ENCODE measurements at regions not wholly inside any gene's neighbourhood (a gene's known extent, or its start where the extent isn't known, plus 50 kb on each side); places are given as distances from the start of the nearest gene placed in this dataset.

DNA sequence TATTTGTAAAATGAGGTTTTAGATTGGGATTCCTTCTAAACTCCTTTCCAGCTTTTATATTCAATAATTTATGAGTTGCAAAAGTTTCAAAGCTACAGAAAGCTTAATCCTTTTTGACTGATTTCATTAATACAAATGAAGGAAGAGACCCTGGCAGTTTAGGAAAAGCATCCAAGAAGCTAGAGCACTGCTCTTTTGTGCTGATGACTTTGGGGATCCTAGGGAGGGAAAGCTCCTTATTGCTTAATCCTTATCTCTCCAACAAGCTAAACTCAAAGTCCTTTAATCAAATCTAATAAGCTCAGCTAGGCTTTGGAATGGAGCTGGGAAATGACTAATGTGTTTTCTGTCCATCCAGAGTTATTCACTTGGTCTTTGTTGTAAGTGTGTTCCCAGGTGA is 285.4 kb downstream of the ACTR3B start:
- in situ Hi-C loops (cut with HindIII; ENCODE audit: low pct_unique_long_range_greater_than_20kb, low sequenced_read_pairs) = no loop called here

DNA sequence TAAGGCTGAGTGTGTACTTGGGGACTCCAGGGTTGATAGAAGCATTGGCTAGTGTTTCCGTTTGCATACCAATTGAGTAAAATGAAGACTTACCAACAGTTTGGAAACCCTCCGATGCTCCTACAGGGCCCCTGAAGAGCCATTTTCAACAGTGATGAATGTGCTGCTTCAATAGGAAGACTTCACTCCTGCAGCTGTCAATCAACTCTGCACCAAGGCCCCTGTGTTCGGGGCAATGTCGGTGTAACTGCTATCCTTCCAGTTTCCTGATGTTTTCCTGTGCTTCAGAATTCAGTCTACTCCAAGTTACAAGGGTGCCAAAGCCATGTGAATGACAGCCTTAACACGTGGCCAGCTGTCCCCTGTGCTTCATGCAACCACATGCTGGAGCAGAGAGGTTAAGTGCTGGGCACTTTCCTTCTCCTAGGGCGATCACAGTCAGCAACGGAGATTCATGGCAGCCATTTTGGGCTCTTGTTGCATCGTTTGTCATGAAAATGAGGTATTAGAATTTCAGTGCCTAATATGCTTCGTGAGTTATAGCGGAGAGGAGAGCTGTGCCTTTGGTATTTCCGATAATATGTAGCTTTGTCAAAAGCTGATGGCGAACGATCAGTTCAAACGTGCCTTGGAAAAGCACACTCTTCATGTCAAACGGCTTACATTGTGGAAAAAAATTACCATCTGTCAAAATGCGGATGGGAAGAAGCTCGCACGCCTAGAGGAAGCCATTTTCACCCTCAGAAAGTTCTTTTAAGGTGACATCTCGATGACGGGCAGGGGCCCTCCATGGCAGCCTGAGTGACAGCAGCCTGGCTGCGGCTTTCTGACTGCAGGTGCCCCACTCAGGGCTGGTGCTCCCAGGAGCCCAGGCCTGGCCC is 287.8 kb downstream of the ACTR3B start:
- Histone ChIP-seq H3K4me1 (ENCODE audit: control insufficient read depth, insufficient read depth, low read length) (no peaks in the 10 kb centered on the region), H3K27me3 (ENCODE audit: control insufficient read depth, insufficient read depth, low read length) (peaks cover 4% of the 10 kb centered on the region; the same call in 1 of the 2 replicates), H3K36me3 (ENCODE audit: control insufficient read depth, insufficient read depth, low read length) (no peaks in the 10 kb centered on the region), H3K27ac (ENCODE audit: low read length) (no peak overlapping the region), H3K4me3 (ENCODE audit: low read depth in 2 of 2, low read length in 2 of 2) (no peak overlapping the region), H3K9me3 (ENCODE audit: control insufficient read depth, insufficient read depth, low read depth, low read length) (no peaks in the 10 kb centered on the region)
- DNase-seq (ENCODE audit: low read depth, low spot score) = no peak
- POLR2A ChIA-PET = no interaction called here
- intact Hi-C loops (cut with micrococcal nuclease; ENCODE audit: unreplicated experiment) (no loop called here), in situ Hi-C loops (cut with HindIII; ENCODE audit: low pct_unique_long_range_greater_than_20kb, low sequenced_read_pairs) (no loop called here)
- BruUV-seq (replicated peaks) = no TSS peak
- CTCF ChIA-PET = no interaction called here
- no peak for TF ChIP-seq POLR2AphosphoS5 (IDR thresholded peaks at IDR 0.05; ENCODE audit: low read depth, low read length)
- no peak for TF ChIP-seq TCF7L2 (IDR thresholded peaks at IDR 0.05; ENCODE audit: low read depth, low read length)
- TF ChIP-seq, protein P1, sequence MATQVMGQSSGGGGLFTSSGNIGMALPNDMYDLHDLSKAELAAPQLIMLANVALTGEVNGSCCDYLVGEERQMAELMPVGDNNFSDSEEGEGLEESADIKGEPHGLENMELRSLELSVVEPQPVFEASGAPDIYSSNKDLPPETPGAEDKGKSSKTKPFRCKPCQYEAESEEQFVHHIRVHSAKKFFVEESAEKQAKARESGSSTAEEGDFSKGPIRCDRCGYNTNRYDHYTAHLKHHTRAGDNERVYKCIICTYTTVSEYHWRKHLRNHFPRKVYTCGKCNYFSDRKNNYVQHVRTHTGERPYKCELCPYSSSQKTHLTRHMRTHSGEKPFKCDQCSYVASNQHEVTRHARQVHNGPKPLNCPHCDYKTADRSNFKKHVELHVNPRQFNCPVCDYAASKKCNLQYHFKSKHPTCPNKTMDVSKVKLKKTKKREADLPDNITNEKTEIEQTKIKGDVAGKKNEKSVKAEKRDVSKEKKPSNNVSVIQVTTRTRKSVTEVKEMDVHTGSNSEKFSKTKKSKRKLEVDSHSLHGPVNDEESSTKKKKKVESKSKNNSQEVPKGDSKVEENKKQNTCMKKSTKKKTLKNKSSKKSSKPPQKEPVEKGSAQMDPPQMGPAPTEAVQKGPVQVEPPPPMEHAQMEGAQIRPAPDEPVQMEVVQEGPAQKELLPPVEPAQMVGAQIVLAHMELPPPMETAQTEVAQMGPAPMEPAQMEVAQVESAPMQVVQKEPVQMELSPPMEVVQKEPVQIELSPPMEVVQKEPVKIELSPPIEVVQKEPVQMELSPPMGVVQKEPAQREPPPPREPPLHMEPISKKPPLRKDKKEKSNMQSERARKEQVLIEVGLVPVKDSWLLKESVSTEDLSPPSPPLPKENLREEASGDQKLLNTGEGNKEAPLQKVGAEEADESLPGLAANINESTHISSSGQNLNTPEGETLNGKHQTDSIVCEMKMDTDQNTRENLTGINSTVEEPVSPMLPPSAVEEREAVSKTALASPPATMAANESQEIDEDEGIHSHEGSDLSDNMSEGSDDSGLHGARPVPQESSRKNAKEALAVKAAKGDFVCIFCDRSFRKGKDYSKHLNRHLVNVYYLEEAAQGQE (IDR thresholded peaks at IDR 0.05; ENCODE audit: insufficient read depth in 1 of 2, low read depth in 2 of 2, low read length in 1 of 2) = no peak
- ATAC-seq = no peak

More for the DNA sequence above, 285.4 kb downstream of the ACTR3B start:
- Histone ChIP-seq H3K4me1 (ENCODE audit: control insufficient read depth, insufficient read depth, low read length) (no peaks in the 10 kb centered on the region), H3K9me3 (ENCODE audit: control insufficient read depth, insufficient read depth, low read depth, low read length) (no peaks in the 10 kb centered on the region), H3K36me3 (ENCODE audit: control insufficient read depth, insufficient read depth, low read length) (no peaks in the 10 kb centered on the region), H3K27ac (ENCODE audit: low read length) (no peak overlapping the region), H3K27me3 (ENCODE audit: control insufficient read depth, insufficient read depth, low read length) (no peaks in the 10 kb centered on the region), H3K4me3 (ENCODE audit: low read depth in 2 of 2, low read length in 2 of 2) (no peak overlapping the region)
- no peak for TF ChIP-seq SIN3A (IDR thresholded peaks at IDR 0.05; ENCODE audit: borderline replicate concordance, insufficient read depth, low read depth, low read length)
- DNase-seq (ENCODE audit: low read depth, low spot score) = no peak
- no peak for ATAC-seq
- intact Hi-C loops (cut with micrococcal nuclease; ENCODE audit: unreplicated experiment) = no loop called here
- ChIA-PET POLR2A (no interaction called here), CTCF (no interaction called here)
- no TSS peak for BruUV-seq (replicated peaks)

DNA sequence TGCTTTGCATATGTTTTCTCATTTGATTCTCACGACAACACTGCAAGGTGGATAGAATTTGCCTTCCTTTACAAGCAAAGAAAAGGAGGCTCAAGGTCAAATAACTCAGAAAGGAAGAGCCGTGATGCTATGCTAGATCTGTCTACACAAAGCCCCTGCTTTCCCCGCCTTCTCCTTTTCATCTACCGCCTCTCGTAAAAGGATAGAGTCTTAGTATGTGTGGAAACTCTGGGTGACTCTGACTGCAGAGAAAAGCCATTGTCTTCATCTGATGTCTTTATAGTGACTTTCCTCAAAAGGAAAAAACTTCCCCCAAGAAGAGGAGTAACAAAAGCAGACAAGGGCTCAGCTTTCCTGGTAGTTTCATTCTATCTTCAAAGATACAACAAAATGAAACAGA is 292.7 kb downstream of the ACTR3B start:
- ChIA-PET POLR2A (no interaction called here), CTCF (no interaction called here)
- Histone ChIP-seq H3K4me3 (ENCODE audit: low read depth in 2 of 2, low read length in 2 of 2) (no peak overlapping the region), H3K27ac (ENCODE audit: low read length) (no peak overlapping the region), H3K27me3 (ENCODE audit: control insufficient read depth, insufficient read depth, low read length) (peaks cover 4% of the 10 kb centered on the region; the same call in 1 of the 2 replicates), H3K36me3 (ENCODE audit: control insufficient read depth, insufficient read depth, low read length) (no peaks in the 10 kb centered on the region), H3K9me3 (ENCODE audit: control insufficient read depth, insufficient read depth, low read depth, low read length) (no peaks in the 10 kb centered on the region), H3K4me1 (ENCODE audit: control insufficient read depth, insufficient read depth, low read length) (no peaks in the 10 kb centered on the region)
- DNase-seq (ENCODE audit: low read depth, low spot score) (no peak), ATAC-seq (no peak)
- no TSS peak for BruUV-seq (replicated peaks)
- intact Hi-C loops (cut with micrococcal nuclease; ENCODE audit: unreplicated experiment) (no loop called here), in situ Hi-C loops (cut with HindIII; ENCODE audit: low pct_unique_long_range_greater_than_20kb, low sequenced_read_pairs) (no loop called here)
- TF ChIP-seq TCF7L2 (IDR thresholded peaks at IDR 0.05; ENCODE audit: low read depth, low read length) (no peak), POLR2AphosphoS5 (IDR thresholded peaks at IDR 0.05; ENCODE audit: low read depth, low read length) (no peak), SIN3A (IDR thresholded peaks at IDR 0.05; ENCODE audit: borderline replicate concordance, insufficient read depth, low read depth, low read length) (no peak)
- TF ChIP-seq, protein P2, sequence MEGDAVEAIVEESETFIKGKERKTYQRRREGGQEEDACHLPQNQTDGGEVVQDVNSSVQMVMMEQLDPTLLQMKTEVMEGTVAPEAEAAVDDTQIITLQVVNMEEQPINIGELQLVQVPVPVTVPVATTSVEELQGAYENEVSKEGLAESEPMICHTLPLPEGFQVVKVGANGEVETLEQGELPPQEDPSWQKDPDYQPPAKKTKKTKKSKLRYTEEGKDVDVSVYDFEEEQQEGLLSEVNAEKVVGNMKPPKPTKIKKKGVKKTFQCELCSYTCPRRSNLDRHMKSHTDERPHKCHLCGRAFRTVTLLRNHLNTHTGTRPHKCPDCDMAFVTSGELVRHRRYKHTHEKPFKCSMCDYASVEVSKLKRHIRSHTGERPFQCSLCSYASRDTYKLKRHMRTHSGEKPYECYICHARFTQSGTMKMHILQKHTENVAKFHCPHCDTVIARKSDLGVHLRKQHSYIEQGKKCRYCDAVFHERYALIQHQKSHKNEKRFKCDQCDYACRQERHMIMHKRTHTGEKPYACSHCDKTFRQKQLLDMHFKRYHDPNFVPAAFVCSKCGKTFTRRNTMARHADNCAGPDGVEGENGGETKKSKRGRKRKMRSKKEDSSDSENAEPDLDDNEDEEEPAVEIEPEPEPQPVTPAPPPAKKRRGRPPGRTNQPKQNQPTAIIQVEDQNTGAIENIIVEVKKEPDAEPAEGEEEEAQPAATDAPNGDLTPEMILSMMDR (IDR thresholded peaks at IDR 0.05) = no peak
- TF ChIP-seq, protein P1 (IDR thresholded peaks at IDR 0.05; ENCODE audit: insufficient read depth in 1 of 2, low read depth in 2 of 2, low read length in 1 of 2) = no peak
